RPMI8226 (cell line): ENCODE measurements at regions not wholly inside any gene's neighbourhood (a gene's known extent, or its start where the extent isn't known, plus 50 kb on each side); places are given as distances from the start of the nearest gene placed in this dataset.

Source experiments
- DNase-seq: peaks from one replicate; pipeline ENCODE4 v3.0.0-alpha.2; 2015

DNA sequence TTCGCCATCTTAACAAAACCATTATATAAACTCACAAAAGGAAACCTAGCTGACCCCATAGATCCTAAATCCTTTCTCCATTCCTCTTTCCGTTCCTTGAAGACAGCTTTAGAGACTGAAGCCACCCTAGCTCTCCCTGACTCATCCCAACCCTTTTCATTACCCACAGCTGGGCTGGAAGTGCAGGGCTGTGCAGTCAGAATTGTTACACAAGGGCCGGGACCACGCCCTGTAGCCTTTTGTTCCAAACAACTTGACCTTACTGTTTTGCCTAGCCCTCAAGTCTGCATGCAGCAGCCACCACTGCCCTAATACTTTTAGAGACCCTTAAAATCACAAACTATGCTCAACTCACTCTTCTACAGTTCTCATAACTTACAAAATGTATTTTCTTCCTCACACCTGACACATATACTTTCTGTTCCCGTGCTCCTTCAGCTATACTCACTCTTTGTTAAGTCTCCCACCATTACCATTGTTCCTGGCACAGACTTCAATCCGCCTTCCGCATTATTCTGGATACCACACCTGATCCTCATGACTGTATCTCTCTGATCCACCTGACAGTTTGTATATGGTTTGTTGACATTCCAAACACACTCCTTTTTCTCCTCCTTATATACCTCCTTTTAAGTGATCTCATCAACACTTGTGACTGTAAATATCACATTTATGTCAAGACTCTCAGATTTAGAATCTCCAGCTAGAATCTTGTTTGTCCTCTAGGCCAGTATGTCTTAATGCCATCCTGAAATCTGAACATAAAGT is 208.7 kb downstream of the KITLG start:
- DNase-seq = no peak

DNA sequence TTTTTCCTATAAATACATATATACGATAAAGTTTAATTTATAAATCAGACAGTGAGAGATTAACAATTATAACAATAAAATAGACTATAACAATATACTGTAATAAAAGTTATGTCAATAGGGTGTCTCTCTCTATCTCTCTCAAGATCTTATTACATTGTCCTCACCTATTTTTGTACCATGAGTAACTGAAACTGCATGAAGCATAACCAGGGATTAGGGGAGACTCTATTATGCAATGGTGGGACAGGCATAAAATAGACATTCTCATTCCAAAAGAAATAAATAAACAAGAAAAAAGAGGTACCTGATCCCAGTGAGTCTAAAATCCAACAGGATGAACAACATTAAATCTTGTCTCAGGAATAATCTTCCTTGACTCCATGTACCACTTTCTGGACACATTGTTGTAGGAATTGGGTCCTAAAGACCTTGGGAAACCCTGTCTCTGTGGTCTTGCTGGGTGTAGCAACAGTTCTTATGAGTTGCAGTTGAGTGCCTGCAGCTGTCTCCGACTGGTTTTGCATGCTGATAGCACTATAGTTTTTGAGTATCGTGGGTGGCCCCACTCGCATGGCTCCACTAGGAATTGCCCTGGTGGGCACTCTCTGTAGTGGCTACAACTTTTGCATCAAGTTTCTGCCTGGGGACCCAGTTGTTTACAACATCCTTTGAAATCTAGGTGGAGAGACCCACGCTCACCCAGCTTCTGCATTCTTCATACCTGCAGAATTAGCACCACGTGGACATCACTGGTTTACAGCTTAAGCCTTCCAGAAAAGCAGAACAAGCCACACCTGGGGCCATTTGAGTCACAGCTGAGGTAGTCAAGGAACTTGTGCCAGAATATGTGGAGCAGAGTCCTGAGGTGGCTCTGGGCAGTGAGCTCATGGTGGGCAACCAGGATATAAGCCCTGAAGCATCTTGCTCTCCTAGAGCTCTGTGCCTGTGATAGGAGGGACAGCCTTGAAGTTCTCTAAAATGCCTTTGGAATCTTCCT is 204.7 kb downstream of the KITLG start:
- peak; percentile 67 for DNase-seq

DNA sequence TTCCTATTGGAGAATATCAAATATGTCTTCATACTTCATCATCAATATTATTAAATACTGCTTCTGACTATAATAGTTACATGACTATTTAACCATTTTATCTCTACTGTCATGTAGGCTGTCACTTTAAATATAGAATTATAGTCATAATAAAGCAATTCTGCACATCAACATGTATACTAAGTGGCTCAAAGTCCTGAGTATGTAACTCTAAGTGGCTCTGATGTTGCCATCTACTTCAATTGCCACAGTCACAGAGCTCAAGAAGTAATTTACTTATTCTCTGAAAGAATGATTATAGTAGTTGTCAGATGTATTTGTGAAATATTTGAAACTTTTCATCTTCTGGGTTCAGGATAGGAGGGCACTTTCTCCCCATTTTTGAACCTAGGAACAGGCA is 202.3 kb downstream of the KITLG start:
- no peak for DNase-seq

DNA sequence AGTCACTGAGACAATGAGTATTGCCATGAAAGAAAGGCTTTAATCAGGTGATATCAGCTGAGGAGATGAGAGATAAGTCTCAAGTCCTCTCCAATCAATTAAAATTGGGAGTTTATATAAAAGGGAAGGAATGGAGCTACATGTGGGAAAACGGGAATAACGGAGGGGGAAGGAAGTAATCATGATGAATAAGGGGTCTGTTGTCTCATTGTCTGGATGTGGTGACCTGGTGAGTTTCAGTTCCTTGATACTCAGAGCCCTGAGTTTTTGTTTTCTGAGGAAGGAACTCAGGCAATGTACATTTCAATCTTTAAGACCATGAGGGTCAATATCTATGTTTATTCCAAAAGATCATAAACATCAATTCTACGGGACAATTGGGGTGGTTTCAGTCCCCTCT is 198.8 kb downstream of the KITLG start:
- no peak for DNase-seq

DNA sequence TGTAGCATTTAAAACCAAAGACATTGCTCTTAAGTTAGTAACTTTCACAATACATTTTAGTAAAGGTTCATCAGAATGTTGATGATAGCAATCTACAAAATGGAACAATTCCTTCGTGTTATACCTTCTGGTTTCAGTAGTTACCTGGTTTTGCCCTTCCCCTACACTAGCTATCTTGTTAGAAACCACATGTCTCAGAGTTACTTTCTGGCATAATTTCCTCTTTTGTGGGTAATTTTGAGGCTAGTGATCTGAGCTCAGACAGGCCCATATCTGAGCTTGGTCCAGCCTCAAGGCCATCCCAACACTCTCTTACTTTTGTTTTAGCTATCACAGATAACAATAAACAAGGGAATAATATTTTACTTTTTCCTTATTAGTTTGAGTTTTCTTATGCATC is 196.9 kb downstream of the KITLG start:
- peak; percentile 28 for DNase-seq

DNA sequence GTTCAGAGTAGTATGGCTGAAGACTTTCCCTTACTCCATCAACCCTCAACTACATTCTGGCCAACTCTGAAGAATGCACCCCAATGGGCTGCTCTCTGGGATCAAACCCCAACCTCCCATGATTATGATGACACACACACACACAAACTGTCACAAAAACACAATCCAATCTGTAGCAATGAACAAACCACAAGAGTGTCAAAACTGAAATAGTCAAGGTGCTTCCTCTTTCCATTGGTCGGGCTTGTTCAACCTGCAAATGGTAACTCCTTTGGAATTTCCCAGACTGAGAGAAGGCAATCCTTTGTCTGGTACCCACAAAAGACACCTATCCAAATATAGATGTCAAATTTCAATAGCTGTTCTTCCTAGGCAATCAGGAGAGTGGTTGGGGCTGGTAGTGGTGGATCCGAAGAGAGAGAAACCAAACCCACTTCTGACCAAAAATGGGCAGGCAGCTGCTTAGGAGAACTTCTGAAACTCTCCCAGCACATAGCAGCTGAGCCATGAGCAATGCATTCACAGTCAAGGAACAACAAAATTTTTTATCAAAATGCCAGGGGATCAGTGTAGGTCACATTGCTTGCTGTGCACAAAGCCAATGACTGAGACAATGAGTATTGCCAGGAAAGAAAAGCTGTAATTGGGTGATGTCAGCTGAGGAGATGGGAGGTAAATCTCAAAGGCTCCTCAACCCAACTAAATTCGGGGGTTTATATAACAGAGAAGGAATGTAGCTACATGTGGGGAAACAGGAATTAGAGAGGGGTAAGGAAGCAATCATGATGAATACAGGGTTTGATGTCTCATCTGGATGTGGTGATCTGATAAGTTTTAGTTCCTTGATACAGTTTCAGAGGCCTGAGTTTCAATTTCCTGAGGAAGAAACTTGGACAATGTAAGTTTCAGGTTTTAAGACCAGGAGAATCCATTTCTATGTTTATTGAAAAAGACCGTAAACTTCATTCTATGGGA is 191.4 kb downstream of the KITLG start:
- peak; percentile 9 for DNase-seq

DNA sequence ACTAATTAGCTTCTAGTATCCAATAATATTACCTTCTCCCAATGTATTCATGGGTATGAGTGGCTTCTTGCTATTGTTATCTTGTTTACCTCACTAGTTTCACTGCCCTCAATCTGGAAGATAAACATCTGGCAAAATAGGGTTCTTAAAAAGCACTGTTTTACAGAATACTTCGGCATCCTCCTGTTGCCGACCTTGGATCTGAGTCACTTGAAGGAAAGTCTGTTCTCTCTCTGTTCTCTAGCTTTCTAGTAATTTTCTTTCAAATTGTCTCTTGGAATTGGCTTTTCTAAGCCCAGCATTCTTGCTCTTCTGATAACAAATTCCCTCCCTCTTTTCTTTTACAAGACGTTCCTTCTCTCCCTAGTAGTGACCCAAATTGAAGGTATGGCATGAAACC is 189.5 kb downstream of the KITLG start:
- no peak for DNase-seq

DNA sequence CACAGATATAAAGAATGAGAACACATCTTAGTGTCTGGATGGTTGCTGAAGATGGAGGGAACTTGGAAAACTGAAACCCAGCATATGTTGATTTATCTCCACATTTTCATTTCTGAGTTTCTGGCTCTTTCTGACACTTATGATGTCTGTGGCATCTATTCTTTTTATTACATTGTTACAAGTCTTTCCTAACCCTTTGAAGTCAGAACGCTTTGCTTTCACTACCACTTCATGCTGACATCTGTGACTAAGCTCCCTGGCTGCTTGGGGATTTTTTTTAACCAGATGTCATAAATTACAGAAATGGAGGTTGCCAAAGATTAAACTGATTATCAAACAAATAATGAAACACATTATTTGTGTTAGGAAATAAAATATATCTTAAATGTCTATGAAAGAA is 188.7 kb downstream of the KITLG start:
- no peak for DNase-seq

DNA sequence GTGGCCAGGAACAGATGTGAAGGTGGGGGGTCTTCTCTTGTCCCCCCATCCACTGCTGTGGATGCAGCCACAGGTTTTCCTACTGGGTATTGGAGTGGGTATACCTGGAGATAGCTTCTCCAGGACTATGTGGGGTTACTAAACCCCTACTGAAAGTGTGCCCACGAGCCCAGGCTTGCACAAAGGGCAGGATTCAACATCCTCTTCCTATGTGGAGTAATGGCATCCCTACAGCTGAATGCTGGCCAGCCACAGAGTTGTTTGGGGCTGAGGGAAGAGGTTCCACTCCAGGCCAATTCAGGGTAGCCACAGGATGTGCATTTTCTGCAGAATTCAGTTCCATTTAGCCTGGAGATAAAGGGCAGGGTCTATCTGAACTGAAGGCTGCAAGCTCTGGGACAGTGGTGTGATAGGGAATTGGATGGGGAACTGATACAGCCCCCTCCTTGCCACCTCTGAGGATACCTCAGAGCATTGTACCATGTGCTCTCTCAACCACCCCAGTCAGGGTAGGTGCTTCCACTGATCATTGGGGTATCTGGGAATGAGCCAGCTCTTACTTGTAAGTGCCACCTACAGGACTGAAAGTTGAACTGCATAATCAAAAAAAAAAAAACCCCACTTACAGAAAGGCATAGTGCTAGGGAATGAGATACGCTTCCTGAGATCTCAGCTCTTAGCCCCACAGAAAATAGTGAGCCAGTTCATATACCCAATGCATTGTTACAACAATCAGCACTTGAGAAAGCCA is 187.1 kb downstream of the KITLG start:
- peak; percentile 23 for DNase-seq

DNA sequence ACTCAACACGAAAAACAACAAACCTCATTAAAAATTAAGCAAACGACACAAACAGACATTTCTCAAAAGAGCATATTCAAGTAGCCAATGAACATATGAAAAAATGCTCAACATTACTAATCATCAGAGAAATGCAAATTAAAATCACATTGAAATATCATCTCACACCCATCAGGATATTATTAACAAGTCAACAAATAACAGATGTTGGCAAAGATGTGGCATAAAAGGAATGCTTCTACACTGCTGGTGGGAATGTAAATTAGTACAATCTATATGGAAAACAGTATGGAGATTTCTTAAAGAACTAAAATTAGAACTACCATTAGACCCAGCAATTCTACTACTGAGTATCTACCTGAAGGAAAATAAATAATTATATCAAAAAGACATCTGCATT is 182.2 kb downstream of the KITLG start:
- no peak for DNase-seq

DNA sequence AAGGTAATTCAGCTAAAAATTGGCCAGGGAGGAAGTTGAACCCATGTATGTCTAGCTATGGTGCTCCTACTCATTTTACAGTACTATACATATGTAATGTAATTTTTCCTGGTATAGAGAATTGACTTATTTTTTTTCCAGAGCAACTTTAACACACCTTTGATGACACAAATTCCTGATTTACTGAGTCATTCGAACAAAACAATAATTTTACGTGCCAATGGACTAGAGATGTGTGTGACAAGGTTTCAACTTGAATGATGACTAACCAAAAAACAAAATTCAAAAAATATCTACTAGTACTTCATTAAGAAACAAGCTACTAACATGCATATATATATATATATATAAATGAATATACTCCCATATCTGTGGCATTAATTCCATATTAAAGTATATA is 180.5 kb downstream of the KITLG start:
- DNase-seq = no peak

DNA sequence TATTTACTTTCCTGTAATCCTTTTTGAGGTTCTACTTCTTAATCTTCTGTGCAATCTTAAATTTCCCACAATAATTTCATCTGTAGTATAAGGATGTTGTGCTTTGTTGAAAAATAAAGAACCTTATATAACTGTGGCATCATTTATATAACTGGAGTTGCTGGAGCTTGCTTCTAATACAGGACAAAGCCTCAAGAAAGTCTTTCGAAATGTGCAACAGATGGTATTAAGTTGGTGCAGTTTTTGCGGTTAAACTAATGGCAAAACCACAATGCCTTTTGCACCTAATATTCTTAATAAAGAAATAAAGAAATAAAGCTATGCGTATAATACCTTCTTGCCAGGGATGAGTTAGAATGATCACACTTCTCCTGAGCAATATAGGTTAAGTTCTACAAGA is 180.0 kb downstream of the KITLG start:
- peak; percentile 34 for DNase-seq

DNA sequence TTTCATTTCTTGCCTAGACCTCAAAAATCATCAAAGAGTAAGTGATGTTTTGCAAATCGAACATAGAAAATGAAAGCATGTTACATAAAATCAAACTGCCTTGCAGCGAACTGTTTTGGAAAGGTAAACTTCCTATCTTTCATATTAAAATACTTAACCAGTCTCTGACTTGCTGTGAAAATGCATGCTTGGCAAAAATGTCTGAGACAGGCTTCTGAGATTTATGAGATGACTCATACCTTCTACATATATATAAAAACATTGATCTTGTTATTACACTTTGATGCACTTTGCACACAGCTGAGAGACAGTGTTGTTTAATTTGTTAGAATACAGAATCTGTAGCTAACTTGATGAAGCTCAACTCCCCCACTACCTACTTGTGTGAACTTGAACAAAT is 179.1 kb downstream of the KITLG start:
- peak; percentile 58 for DNase-seq

DNA sequence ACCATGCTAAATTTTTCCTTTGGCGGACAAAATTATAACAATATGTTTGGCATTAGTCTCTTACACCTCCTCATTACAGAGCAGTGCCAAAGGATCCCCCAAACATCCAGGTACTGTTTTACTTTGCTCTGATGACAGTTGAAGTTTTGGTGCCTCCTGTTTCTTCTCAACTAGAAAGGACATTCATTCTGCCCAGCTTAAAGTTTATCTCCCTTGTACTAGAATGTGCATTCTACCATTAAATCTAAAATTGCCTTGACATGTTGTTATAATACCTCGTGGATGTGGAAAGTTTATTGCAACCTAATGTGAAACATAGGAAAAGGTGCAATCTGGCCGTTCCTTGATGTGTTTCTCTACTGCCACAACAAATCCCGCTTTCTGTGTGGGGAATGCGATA is 173.4 kb downstream of the KITLG start:
- DNase-seq = no peak

DNA sequence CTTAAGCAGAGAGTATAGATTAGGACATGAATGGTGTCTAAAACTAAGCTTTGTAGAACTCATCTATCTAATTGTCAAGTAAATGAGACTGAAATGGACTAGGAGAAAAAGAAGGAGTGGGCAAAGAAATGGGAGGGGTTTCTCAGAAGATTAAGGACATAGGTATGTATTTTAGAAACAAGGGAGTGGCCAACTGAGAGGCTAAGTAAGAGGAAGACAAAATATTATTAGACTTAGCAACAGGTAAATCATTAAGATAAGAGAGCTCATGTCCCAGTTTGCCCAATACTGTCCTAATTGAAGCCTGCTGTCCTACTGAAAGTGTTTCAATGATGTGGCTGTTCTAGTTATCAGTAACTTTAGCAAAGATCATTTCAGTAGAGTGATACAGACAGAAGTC is 171.4 kb downstream of the KITLG start:
- no peak for DNase-seq

DNA sequence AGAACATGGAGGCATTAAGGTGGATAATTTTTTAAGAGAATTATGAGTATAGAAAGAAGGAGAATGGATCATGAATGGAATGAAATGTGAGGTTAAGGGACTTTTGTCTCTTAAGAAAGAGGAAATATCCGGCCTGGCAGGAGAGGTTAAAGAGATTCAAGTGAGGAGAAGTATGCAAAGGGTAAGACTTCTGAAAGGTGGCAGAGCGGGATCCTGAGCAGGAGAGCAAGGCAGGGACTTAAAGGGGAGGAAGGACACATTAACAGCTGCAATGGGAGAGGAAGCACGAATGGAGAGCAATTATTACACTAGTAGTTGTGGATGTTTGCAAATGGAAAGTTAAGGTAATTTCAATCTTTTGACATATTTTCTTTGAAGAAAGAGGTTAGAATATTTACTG is 171.0 kb downstream of the KITLG start:
- no peak for DNase-seq

DNA sequence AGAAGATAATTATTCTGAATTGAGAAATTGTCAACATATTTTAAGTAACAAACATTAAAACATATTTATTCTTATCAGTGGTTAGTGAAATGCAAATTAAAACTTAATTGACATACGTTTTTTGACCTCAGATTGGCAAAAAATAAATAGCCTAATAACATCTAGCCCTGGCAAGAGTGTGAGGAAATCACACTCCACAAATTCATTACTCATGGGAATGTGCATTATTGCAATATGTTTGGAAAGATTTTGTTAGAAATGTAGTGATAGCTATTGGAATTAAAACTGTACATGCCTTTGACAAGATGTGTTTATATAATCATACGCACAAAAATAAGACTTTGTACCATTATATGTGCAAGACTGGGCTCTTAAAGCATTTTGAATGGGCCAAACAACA is 168.6 kb downstream of the KITLG start:
- DNase-seq = no peak

DNA sequence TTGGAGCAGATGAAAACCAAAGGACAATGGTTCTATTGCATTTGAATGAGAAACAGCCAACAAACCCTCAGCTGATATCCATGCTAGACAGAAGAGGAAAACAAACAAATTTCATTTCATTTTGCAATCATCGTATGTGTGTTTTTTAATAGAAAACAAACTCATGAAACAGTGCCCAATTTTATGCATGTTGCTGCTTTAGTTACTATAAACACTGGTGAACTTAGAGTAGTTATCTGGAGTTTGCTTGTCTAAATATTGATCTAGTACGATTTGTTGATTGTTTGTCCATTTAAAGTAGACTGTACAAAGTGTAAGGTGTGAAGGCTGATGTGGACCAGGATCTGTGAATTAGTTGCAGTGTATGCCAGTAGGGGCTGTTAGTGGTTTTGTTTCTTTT is 166.6 kb downstream of the KITLG start:
- no peak for DNase-seq

DNA sequence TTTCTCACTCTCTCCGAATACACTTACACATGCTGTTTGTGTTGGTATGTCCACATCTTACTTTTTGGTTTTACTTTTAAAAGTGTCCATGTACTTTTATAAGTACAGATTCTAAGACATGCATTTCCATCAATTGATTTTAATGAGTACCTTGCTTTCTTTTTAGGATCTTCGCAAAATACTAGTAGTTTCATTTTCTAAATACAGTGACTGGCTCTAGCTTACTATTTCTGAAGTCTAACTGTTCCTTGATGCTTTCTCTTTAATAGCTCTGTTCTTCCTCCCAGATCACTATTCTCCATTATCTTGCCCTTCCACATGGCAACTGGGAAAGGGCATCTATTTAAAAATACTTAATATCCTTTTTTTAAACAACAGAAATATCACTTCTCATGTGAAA is 164.1 kb downstream of the KITLG start:
- DNase-seq = no peak

DNA sequence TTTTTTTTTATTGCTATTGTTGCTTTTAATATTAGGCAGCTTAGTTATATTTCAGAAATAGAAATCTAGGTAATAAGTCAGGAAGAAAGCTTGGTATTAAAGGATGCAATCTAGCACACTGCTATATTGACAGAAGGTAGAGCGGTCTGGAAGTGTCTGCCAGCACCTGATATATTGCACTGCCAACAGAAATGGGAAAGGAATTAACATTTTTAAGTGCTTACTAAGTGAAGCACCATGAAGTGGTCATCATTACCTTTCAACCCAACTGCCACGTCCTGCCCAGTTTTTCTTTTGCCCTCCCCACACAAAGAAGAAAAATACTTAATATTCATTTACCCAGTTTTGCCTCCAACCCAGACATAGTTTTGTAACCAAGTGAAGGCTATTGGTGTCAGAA is 163.5 kb downstream of the KITLG start:
- DNase-seq = no peak

DNA sequence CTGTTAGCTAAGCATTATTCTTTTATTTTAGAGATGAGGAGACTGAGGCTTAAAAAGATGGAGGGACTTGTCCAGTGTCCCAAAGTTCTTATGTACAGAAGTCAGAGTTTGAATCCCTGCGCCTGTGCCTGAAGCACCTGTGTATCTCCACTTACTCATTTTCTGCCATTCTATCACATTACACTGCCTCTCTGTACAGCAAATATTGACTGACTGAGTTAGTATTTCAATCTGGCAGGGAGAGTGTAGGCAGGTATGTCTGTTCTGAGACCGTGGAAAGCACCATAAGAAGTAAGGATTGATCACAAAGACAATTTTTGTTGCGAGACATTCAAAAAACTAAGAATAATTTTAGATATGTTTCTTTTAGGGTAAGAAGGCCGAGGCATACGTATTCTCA is 162.7 kb downstream of the KITLG start:
- no peak for DNase-seq

DNA sequence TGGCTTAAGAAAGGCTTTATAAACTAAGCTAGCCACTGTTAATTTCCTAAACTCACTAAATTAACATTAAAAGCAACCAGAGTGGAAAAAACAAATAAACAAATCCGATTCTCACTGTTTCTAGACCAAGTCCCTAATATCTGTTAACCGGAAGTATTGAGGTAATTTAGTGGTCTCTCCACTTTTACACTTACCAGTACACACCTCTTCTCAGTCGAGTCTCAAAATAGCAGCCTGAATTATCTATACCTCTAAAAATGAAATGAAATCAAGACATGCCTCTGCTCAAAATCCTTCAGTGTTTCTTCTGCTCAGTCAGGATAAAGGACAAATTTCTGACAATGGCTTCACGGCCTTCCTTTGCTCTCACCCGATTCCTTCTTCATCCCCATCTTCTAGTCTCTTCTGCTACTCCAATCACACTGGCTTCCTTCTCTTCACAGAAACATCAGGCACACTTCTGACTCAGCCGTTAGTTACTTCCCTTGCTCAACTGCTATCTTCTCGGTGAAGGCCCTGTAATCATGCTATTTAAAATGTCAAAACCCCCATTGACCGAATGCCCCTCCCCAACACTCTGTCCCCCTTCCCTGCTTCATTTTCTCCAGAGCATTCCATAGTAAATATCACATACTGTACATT is 161.3 kb downstream of the KITLG start:
- no peak for DNase-seq
